NT2/D1 (cell line): ENCODE measurements at regions not wholly inside any gene's neighbourhood (a gene's known extent, or its start where the extent isn't known, plus 50 kb on each side); places are given as distances from the start of the nearest gene placed in this dataset.

ENCODE experiments used
- SUZ12 ChIP-seq: IDR thresholded peaks from 2 replicates; pipeline ENCODE4 v1.6.1; 2011; ENCODE audit not compliant: insufficient read length, insufficient read depth; ENCODE audit errors: extremely low read depth
- ZNF274 ChIP-seq: IDR thresholded peaks from 2 replicates; pipeline ENCODE4 v1.6.1; 2011; ENCODE audit warnings: mild to moderate bottlenecking, low read depth, low read length

DNA sequence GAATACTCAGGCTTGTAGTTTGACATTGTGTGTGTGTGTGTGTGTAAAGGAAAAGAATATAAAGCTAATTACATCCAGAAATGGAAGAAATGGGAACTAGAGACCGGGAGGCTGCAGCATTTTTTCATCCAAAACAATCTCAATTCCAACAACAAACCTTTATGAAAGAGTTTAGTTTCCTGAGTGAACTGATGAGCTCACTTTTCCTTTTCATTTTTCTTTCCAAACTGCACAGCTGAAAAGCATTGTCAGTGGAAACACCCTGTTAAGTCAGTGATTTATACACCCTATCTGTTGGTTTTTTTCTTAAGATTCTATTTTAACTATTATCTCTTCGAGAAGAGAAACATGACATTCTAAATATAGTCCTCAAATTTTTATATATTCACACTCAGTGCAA is 130.9 kb downstream of the RFPL4B start:
- TF ChIP-seq SUZ12 = no peak
- TF ChIP-seq ZNF274 = no peak
